H1 (cell line): ENCODE measurements at regions not wholly inside any gene's neighbourhood (a gene's known extent, or its start where the extent isn't known, plus 50 kb on each side); places are given as distances from the start of the nearest gene placed in this dataset.

Source experiments
- ATF3 ChIP-seq: IDR thresholded peaks from 2 replicates; pipeline ENCODE4 v1.6.1; 2011; ENCODE audit warnings: low read depth, mild to moderate bottlenecking, low read length; ENCODE audit not compliant: insufficient read depth
- BCL11A ChIP-seq, 2 experiments: IDR thresholded peaks; one replicate each; pipeline ENCODE4 v1.6.1; 2011; ENCODE audit warnings: low read depth in 2 of 2, low read length in 2 of 2, mild to moderate bottlenecking in 2 of 2
- CEBPB ChIP-seq: IDR thresholded peaks from 2 replicates; pipeline ENCODE4 v1.6.1; 2012; ENCODE audit warnings: low read depth, low read length
- GABPA ChIP-seq: IDR thresholded peaks from 2 replicates; pipeline ENCODE4 v1.6.1; 2011; ENCODE audit warnings: mild to moderate bottlenecking, low read length, moderate library complexity, borderline replicate concordance; ENCODE audit not compliant: insufficient read depth
- POU5F1 ChIP-seq: IDR thresholded peaks from 2 replicates; pipeline ENCODE4 v1.6.1; 2011; ENCODE audit warnings: low read depth, mild to moderate bottlenecking, low read length, moderate library complexity
- SRF ChIP-seq: IDR thresholded peaks from 2 replicates; pipeline ENCODE4 v1.6.1; 2011; ENCODE audit warnings: mild to moderate bottlenecking, low read depth, low read length, moderate library complexity
- TAF1 ChIP-seq: IDR thresholded peaks from 2 replicates; pipeline ENCODE4 v1.6.1; 2011; ENCODE audit warnings: mild to moderate bottlenecking, low read depth, low read length

GRCh38 chr21:32132409-32132808 lies 146.4 kb downstream of the MIS18A start (continued):
- TF ChIP-seq CEBPB = no peak
- TF ChIP-seq POU5F1 = no peak
- TF ChIP-seq ATF3 = no peak
- TF ChIP-seq GABPA = no peak
- no peak for TF ChIP-seq TAF1
- no peak for TF ChIP-seq SRF
- TF ChIP-seq BCL11A (IDR thresholded peaks at IDR 0.05; ENCODE audit: low read depth in 2 of 2, low read length in 2 of 2) = no peak
